K562 (cell line): ENCODE measurements at regions not wholly inside any gene's neighbourhood (a gene's known extent, or its start where the extent isn't known, plus 50 kb on each side); places are given as distances from the start of the nearest gene placed in this dataset.
"Not testable (repeated sequence)": the region's sequence is repeated elsewhere in the genome, so short reads cannot be mapped to it uniquely, and the experiment has no call there.

Experiments
- FOXP1 ChIP-seq: sonication (generic); formaldehyde crosslinking; IDR thresholded peaks from 2 replicates; pipeline ENCODE4 v1.8.0; 2022; ENCODE audit warnings: mild to moderate bottlenecking, missing genetic modification reagents
- TF ChIP-seq, protein P1 (sequence below), 2 experiments: fragments of 450-650 bp; formaldehyde crosslinking in 1 of 2; IDR thresholded peaks; 2 replicates each; pipeline versions ENCODE4 v1.4.0 to v1.6.1; 2014 to 2020; ENCODE audit warnings: mild to moderate bottlenecking in 2 of 2, borderline replicate concordance in 1 of 2, low read depth in 1 of 2
- TF ChIP-seq, protein P2 (sequence below), 3 experiments: IDR thresholded peaks in 2 of 3; conservative IDR thresholded peaks in 1 of 3; 2 replicates each; pipeline ENCODE4 v1.5.1; 2011 to 2012; ENCODE audit warnings: low read length in 3 of 3, mild to moderate bottlenecking in 3 of 3, control low read depth in 2 of 3, improper control_type of control experiment in 1 of 3, inconsistent platforms in 1 of 3, low read depth in 1 of 3, mixed read lengths in 1 of 3, moderate library complexity in 1 of 3; ENCODE audit not compliant: insufficient read depth in 2 of 3

DNA sequence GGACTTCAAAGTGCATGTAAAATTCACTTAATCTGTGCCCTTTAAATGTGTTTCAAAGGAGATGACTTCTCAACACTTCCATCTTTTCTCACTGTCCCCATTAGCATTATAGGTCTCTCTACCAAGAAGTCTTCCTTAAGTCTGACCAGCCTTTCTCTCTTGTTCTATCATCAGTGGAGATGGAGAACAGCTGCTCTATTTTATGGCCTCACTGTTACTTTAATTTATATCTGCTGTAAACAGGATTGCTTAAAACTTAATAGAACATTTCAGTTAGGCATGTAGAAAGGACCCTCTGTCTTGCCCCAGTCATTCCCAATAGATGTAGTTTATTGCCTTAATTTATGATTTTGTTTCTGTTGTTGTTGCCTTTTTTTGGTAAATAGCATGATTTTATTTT, 86.0 kb upstream of the CDC42EP3 start:
- TF ChIP-seq, protein P1, sequence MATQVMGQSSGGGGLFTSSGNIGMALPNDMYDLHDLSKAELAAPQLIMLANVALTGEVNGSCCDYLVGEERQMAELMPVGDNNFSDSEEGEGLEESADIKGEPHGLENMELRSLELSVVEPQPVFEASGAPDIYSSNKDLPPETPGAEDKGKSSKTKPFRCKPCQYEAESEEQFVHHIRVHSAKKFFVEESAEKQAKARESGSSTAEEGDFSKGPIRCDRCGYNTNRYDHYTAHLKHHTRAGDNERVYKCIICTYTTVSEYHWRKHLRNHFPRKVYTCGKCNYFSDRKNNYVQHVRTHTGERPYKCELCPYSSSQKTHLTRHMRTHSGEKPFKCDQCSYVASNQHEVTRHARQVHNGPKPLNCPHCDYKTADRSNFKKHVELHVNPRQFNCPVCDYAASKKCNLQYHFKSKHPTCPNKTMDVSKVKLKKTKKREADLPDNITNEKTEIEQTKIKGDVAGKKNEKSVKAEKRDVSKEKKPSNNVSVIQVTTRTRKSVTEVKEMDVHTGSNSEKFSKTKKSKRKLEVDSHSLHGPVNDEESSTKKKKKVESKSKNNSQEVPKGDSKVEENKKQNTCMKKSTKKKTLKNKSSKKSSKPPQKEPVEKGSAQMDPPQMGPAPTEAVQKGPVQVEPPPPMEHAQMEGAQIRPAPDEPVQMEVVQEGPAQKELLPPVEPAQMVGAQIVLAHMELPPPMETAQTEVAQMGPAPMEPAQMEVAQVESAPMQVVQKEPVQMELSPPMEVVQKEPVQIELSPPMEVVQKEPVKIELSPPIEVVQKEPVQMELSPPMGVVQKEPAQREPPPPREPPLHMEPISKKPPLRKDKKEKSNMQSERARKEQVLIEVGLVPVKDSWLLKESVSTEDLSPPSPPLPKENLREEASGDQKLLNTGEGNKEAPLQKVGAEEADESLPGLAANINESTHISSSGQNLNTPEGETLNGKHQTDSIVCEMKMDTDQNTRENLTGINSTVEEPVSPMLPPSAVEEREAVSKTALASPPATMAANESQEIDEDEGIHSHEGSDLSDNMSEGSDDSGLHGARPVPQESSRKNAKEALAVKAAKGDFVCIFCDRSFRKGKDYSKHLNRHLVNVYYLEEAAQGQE (IDR thresholded peaks at IDR 0.05; ENCODE audit: borderline replicate concordance) = not testable (repeated sequence)
- TF ChIP-seq, protein P1 (CRISPR knock-in tag; IDR thresholded peaks at IDR 0.05; ENCODE audit: low read depth) = not testable (repeated sequence)
- TF ChIP-seq, protein P2, sequence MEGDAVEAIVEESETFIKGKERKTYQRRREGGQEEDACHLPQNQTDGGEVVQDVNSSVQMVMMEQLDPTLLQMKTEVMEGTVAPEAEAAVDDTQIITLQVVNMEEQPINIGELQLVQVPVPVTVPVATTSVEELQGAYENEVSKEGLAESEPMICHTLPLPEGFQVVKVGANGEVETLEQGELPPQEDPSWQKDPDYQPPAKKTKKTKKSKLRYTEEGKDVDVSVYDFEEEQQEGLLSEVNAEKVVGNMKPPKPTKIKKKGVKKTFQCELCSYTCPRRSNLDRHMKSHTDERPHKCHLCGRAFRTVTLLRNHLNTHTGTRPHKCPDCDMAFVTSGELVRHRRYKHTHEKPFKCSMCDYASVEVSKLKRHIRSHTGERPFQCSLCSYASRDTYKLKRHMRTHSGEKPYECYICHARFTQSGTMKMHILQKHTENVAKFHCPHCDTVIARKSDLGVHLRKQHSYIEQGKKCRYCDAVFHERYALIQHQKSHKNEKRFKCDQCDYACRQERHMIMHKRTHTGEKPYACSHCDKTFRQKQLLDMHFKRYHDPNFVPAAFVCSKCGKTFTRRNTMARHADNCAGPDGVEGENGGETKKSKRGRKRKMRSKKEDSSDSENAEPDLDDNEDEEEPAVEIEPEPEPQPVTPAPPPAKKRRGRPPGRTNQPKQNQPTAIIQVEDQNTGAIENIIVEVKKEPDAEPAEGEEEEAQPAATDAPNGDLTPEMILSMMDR (IDR thresholded peaks at IDR 0.05 in 2 of 3, conservative IDR thresholded peaks at IDR 0.05 in 1 of 3; ENCODE audit: insufficient read depth in 2 of 3, low read depth in 1 of 3, low read length in 3 of 3) = not testable (repeated sequence)
- not testable (repeated sequence) for TF ChIP-seq FOXP1
